HG03442 (cell line): ENCODE measurements at regions not wholly inside any gene's neighbourhood (a gene's known extent, or its start where the extent isn't known, plus 50 kb on each side); places are given as distances from the start of the nearest gene placed in this dataset.
"Not testable (repeated sequence)": the region's sequence is repeated elsewhere in the genome, so short reads cannot be mapped to it uniquely, and the experiment has no call there.

Source experiments
- ATAC-seq: cut with Tn5 transposase; IDR thresholded peaks from one replicate; pipeline ENCODE4 v1.9.1; 2021; ENCODE audit warnings: mild to moderate bottlenecking, moderate library complexity; ENCODE audit not compliant: unreplicated experiment

DNA sequence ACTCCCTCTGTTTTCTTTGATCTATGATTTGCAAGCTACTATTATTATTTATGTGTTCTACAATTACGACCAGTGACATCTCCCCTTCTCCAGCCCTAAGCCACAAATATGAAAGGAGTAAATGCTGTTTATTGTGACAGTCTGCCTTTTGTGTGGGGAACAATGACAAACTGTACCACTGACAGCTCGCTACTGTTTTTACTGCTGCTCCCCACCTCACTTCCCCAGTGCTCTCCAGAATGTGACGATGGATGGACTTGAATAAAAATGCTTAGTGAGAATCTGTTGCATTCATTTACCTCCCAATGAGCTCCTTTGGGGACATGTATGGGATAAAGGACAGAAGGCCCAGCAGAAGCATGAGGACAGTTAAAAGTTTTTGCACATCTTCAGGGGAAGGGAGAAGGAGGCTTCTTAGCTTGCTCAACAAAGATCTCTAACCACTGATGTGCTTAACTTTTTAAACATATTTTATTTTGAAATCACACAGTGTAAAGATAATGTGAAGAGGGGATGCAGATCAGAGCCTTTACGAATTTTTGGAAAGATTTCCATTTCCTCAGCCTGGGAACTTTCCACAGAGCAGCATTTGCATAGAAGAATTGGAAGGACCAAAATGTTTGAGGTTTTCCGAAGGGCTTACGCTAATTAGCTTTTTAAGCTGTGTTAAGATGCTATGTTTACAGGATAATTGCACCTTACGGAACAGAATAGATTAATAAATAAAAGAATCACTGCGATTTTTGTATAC lies 485.1 kb upstream of the TENM3 start:
- no peak for ATAC-seq

DNA sequence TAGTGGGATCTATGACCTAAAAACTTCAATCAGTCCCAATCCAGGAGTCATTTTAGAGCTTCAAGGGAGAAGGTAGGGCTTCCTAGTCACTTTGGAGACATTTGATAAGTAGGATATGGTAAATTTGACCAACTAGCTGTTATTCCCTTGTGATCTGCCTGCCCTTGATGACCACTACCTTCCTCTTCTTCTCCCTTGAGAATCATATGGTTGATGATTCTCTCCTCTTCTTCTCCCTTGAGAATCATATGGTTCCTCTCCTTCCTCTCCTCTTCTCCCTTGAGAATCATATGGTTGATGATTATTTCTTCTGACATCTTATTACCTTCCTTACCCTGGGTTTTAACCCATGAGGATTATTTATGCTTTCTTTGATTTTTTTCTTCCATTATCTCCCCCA lies 482.6 kb upstream of the TENM3 start:
- ATAC-seq, result no peak

DNA sequence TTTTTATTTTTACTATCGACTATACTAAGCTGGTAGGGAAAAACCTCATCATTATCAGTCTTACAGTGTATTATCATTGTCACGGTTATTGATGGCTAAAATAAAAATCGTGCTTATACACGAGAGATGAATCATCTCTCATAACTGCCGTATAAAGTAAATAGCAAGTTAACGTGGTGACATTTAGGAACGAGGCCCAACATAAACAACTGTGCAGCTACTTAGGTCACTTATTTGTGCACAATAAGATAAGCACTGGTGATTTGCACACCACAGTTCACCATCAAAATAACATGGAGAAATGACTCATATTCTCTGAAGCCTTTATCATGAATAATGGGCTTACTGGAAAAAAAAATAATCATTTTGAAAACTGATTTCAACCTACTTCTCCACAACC lies 482.0 kb upstream of the TENM3 start:
- no peak for ATAC-seq

DNA sequence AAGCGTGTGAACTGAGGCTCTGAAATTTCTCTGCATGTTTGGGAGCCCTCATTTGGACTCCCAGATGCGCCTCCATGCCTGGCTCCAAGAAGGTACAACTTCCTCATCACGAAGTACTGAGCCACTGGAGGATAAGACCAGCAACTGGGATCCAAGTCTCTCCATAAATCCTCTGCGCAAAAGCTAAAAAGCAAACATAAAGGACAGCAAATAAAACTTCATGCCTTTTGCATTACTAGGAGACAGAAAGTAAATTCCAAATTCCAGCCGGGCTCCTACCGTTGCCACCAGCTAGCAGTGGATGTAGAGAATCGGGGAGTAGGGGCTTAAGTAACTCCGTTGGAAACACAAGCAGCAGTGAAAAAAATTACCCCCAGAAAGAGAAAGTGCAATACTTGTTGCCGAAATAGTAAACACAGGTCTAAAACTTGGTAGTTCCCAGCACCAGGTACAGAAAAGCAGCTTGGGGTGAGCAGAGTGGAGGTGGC lies 477.1 kb upstream of the TENM3 start:
- ATAC-seq, result no peak

DNA sequence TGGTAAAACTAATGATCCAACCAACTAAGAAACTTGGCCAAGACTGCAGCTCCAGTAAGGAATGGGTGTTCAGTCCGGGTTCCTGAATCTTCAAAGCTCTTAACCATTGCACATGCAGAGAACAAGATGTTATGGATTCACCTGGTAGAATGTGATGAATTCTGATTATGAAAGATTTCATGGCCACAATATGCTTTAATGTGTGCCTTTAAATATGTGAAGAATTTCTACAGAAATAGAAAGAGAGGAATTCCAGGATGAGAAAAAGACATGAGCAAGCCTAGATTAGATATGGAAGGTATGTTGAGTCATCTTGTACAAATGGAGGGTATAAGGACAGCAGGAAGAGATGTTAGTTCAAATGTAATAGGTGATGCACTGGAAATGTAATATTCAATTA lies 472.2 kb upstream of the TENM3 start:
- no peak for ATAC-seq

DNA sequence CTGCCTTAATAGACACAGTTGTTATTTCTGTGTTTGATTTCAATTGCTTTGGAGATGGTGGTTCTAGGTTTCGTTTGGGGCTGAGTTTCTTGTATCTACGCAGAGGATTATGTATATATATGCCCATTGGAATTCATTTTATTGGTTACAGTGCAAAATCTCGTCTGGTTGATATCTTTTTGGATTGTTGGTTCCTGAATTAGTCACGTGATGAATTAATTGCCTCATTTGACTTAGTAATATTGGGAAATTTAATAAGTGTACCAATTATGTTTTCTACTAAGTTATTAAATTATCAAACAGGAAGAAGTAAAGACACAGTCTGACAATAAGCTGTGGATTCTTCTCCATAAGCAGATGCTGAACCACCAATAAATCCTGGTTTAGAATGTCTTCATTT lies 467.9 kb upstream of the TENM3 start:
- no peak for ATAC-seq

DNA sequence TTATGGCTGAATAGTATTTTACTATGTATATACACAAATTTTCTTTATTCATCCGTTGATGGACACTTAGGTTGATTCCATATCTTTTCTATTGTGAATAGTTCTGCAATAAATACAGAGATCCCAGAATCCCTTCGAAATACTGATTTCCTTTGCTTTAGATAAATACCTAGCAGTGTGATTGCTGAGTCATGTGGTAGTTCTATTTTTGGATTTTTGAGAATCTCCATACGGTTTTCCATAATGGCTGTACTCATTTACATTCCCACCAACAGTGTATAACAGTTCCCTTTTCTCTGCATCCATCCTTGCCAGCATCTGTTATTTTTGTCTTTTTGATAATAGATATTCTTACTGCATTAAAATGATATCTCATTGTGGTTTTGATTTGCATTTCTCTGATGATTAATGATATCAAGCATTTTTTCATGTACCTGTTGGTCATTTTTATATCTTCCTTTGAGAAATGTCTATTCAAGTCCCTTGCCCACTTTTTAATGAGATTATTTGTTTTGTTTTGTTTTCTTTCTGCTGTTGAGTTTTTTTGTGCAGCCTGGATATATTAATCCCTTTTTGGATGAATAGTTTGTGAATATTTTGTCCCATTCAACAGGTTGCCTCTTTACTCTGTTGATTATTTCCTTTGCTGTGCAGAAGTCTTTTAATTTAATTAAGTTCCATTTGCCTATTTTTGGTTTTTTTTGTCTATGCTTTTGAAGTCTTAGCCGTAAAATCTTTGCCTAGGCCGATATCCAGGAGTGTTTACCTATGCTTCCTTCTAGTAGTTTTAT lies 466.7 kb upstream of the TENM3 start:
- no peak for ATAC-seq

DNA sequence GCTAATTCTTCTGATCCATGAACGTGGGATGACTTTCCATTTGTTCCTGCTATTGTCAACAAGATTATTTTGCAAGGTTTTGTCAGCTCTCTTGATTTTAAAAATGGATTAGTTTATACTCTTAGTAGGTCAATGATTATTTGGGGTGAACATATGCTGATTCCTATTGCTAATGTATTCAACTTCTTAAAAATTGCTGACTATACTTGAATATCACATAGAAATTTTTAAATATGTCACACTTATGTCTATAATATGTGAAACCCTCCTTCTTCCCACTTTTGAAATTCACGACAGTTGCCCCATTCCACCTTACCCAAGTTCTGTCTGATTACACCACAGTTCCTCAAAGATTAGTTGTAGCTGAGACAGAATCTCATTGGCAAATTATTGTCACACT lies 465.7 kb upstream of the TENM3 start:
- no peak for ATAC-seq

DNA sequence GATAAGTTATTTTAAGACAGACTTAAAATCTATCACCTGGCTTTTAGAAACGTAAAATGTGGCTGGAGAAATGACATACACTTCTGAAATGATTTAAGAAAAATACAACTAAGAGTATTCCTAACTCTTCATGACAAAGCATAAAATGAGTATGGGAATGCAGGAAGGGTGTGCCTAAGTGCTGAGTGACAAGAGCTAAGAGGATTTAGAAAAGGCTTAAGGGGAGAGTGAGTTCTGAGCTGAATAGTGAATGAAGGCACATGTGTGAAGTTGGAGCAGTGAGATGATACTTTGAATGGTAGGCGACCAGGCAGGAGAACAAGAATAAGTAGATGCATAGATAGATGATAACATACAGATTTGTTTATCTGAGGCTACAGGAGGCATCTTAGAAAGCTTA lies 458.3 kb upstream of the TENM3 start:
- ATAC-seq, result no peak

DNA sequence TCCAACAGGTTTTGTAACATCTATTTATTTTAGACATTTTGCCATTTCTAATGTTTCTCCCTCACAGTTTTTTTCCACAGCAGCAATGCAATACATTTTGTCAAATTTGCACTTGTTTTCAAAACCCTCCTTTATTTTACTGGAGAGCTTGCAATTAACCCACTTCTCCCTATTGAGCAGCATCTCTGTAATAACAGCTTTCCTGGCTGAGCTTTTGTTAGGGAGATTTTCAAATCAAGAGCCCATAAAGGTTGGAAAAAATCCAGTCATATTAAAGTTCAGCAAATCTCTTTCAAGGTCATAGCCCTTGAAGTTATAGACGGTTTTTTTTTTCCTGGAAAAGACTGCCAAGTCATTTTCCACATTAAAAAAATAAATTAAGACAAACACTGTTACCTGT lies 450.6 kb upstream of the TENM3 start:
- ATAC-seq, result no peak

DNA sequence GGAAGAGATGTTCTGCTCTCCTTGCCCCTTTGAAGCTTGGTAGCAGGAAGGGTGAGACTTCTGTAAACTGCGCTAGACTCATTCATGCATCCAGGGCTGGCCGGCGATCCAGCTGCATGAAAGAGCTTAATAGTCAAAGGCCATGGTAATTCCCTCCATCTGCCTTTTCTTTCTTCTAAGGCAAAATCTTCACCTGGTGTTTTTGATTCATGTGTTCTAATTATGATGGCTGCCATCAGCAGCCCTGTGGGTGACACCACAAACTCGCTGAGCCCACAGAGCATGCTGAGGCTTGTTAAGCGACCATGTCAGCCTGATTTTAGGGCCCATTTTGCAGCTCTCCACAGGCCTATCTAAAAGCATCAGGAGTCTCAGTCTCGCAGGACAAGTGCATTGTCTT lies 450.1 kb upstream of the TENM3 start:
- ATAC-seq, result no peak

DNA sequence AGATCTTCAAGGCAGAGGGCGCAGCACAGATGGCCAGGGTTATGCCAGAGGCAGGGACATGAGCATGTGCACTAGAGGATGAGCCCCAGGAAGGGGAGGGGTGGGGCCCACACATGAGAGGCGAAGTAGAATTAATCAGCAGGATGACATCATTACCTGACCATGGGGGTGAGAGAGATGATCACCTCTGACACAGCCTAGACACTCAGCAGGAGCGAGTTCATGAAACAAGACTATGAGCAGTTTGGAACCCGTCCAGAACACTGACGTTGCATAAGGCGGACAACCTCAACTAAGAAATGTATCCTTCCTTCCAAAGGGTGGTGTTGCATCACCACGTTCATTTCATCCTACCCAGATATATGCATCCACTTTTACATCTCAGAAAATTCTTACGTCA lies 446.7 kb upstream of the TENM3 start:
- ATAC-seq, result no peak

DNA sequence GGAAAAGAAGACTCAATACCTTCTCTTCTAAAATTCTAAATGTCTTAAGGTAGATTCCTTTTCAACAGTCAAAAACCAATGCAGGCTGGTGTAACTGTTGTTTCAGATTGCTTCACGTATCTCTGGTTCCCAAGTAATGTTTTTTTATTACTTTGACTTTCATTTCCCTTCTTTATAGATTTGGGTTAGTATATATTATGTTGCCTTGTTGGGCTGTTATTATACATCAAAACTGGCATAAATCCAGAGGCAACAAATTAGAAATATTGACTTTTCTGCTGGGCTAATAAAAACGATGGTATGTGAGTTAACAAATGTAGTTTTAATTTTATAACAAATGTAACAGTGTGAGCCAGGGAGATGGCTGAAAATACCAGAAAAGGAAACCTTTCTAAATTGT lies 444.7 kb upstream of the TENM3 start:
- no peak for ATAC-seq

DNA sequence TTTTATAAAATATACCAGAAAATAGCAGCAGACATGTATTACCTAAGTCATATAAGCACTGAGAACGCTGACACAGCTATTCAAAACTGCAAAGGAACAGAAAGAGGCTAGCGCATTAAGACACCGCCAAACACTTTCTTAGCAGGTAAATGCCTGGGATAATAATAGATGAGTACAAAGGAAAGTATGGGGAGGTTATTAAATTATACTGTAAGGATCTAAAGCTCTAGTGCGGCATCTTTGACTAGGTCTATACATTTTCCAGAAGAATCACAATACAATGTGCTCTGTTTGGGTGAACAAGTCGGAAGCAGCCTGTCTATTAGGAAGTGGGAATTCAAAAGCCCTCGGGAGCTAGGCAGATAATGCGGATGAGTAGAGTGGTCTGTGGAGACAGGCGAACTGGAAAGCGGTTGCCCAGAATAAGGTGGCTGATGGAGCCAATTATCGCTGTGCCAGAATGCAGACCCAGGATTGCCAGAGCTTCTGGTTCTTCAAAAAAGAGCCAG lies 443.6 kb upstream of the TENM3 start:
- no peak for ATAC-seq

DNA sequence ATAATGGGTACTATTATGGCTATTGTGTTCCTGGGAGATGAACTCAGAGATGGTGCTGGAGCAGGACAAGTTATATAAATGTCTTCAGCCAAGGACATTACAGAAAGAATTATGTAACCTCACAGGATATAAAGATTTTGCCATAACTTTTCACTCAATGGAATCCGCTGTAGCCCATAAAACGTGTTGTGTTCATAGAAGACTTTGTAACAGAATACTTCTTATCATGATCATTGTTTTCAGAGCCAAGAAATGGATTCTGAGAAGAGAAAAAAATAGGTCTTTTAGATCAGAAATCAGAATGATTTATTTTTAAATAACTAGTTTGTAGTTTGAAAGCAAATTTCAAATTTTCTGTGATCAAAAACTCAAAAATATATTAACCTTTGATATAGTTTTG lies 441.0 kb upstream of the TENM3 start:
- no peak for ATAC-seq

DNA sequence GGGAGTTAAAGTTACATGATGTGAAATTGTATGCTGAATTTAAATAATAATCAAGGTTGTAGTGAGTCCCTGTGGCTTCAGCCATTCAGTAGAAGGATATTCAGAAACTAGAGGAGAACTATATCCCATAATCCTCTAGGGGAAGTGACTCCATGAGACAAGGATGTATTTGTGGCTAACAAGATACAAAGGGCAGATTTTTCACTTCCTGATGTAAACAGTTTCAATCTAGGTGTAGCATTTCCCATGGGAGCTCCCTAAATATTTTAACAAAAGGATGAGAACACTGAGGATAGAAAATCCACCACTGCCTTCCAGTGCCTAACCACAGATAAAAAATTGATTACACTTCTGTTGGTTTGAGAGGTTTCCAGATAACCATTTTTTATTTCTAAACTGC lies 435.4 kb upstream of the TENM3 start:
- ATAC-seq, result no peak

DNA sequence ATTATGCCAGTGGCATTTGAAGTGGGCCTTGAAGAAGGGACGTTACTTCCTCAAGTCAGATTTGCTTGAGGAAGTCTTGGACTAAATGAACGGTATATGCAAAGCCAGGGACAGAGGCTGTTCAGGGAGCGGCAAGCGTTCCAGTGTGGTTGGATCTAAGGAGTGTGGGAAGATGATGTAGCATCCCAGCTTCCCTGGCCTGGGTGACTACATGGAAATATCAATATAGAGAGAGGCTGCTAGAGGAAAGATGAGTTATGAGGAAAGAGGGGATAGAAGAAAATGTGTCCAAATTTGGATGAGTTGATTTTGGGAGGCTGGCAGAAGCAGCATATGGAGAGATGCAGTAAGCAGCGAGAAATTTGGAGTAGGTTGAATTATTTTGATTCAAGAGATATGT lies 432.5 kb upstream of the TENM3 start:
- no peak for ATAC-seq

DNA sequence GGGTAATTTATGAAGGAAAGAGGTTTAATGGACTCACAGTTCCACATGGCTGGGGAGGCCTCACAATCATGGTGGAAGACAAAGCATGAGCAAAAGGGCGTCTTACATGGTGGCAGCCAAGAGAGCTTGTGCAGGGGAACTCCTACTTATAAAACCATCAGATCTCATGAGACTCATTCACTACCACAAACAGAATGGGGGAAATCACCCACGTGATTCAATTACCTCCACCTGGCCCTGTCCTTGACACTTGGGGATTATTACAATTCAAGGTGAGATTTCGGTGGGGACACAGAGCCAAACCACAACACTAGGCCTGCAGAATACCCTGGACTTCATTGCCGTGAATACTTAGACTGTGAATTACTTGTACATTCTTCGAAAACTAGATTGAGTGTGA lies 431.7 kb upstream of the TENM3 start:
- not testable (repeated sequence) for ATAC-seq

DNA sequence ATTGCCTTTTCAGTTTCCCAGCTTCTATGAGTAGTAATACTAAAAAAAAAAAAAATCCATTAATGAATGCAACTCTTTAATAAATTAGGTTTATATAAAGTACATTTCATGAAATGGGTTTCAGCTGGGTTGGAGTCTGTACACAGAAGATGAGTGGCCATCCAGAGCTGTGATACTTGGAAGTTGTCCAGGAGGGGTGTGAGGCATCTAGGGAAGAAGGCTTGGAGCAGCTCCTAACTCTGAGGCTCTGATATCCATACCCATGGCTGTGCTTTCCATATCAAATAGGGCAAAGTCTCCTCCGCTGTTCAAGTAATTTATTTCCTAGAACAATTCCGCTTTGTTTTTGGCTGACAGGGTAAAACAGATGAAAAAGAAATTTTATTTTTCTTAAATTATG lies 423.3 kb upstream of the TENM3 start:
- ATAC-seq, result no peak

DNA sequence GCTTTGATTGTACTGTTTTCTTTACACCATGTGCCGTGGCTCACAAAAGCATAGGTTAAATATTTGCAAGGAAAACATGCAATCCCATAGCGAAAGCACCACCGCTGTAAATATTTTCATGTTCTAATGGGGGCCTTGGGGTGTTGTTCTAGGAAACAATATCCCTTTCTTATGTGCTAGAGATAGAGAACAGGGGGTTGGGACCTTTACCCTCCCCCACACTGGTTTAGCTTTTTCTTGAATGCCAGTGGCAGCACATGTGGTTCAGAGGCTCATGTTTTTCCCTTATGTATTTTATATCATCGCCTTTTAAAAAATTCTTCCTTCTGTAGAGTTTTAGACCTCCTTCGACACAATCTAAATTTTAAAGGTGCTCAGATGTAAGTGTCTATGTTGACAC lies 422.6 kb upstream of the TENM3 start:
- ATAC-seq, result no peak

DNA sequence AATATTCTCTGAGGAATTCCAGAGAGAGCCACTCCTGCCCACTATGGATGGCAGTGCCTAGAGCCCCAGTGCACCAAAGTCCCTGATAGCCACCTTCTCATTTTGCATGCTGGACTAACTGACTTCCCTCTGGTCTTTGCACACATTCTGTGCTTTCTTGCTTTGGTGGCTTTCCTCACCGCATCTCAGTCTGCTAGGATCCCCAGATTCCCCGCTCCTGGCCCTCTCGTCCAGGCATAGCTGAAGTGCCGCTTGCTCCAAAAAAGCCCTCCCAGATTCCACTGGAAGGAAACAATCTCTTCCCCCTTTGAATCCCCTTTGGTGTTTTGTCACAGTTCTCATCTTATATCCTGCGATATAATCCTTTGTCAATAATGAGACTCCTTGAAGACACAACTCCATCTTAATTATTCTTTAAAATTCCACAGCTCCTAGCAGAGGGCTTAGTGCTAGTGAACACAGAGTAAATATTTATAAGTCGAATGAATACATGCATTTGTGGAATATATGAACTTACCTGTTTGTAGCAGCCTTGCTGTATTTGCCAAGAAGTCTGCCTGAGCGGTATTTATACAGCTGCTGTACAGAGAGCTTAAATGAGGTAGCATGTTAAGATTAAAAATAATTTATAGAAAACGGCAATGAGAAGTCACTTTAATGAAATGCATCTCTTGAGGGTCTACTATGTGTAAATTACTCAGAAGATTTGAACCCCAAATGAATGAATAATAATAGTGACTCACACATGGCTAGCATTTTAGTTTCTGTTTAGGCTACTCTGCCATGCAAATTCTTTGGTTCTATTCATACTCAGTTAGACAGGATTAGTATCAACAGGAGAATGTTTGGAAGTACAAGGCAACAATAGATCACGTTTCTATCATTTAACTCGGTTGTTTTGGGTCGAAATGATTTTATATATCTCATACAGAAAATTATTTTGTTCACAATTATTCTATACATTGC lies 421.9 kb upstream of the TENM3 start:
- no peak for ATAC-seq
